ENCODE measurements at regions not wholly inside any gene's neighbourhood (a gene's known extent, or its start where the extent isn't known, plus 50 kb on each side); places are given as distances from the start of the nearest gene placed in this dataset.

- no peaks in the 10 kb centered on the region for H3K9me3 ChIP-seq (ENCODE audit: control insufficient read depth, insufficient read depth, low read length)
- H3K9ac ChIP-seq (ENCODE audit: low read depth, low read length), result no peak overlapping the region
- no peaks in the 10 kb centered on the region for H3K27me3 ChIP-seq (ENCODE audit: control insufficient read depth, insufficient read depth, low read length)
- H3K4me1 ChIP-seq (ENCODE audit: control insufficient read depth, insufficient read depth, low read length), result no peaks in the 10 kb centered on the region
- H3K36me3 ChIP-seq (ENCODE audit: control insufficient read depth, insufficient read depth, low read length), result no peaks in the 10 kb centered on the region
- H3K4me3 ChIP-seq (ENCODE audit: low read depth, low read length), result no peak overlapping the region
Observed at GRCh38 chr2:215505044-215505786, 69.3 kb upstream of the FN1 start.

GRCh38 chr2:215504547-215504946 lies 68.7 kb upstream of the FN1 start:
- H3K9ac ChIP-seq (ENCODE audit: low read depth, low read length), result no peak overlapping the region
- H3K36me3 ChIP-seq (ENCODE audit: control insufficient read depth, insufficient read depth, low read length), result no peaks in the 10 kb centered on the region
- H3K4me3 ChIP-seq (ENCODE audit: low read depth, low read length), result no peak overlapping the region
- no peaks in the 10 kb centered on the region for H3K9me3 ChIP-seq (ENCODE audit: control insufficient read depth, insufficient read depth, low read length)
- no peaks in the 10 kb centered on the region for H3K4me1 ChIP-seq (ENCODE audit: control insufficient read depth, insufficient read depth, low read length)
- no peaks in the 10 kb centered on the region for H3K27me3 ChIP-seq (ENCODE audit: control insufficient read depth, insufficient read depth, low read length)

- H3K4me1 ChIP-seq (ENCODE audit: control insufficient read depth, insufficient read depth, low read length), result no peaks in the 10 kb centered on the region
- no peaks in the 10 kb centered on the region for H3K9me3 ChIP-seq (ENCODE audit: control insufficient read depth, insufficient read depth, low read length)
- no peaks in the 10 kb centered on the region for H3K36me3 ChIP-seq (ENCODE audit: control insufficient read depth, insufficient read depth, low read length)
Observed at GRCh38 chr2:215503381-215503780, 67.5 kb upstream of the FN1 start.

GRCh38 chr2:215500466-215500865 lies 64.6 kb upstream of the FN1 start:
- Histone ChIP-seq H3K9ac (ENCODE audit: low read depth, low read length) (no peak overlapping the region), H3K4me1 (ENCODE audit: control insufficient read depth, insufficient read depth, low read length) (no peaks in the 10 kb centered on the region), H3K9me3 (ENCODE audit: control insufficient read depth, insufficient read depth, low read length) (no peaks in the 10 kb centered on the region), H3K4me3 (ENCODE audit: low read depth, low read length) (no peak overlapping the region), H3K27me3 (ENCODE audit: control insufficient read depth, insufficient read depth, low read length) (no peaks in the 10 kb centered on the region), H3K36me3 (ENCODE audit: control insufficient read depth, insufficient read depth, low read length) (no peaks in the 10 kb centered on the region)

More at GRCh38 chr2:215503381-215503780, 67.5 kb upstream of the FN1 start:
- H3K27me3 ChIP-seq (ENCODE audit: control insufficient read depth, insufficient read depth, low read length), result no peaks in the 10 kb centered on the region
- no peak overlapping the region for H3K9ac ChIP-seq (ENCODE audit: low read depth, low read length)
- no peak overlapping the region for H3K4me3 ChIP-seq (ENCODE audit: low read depth, low read length)

- Histone ChIP-seq H3K9me3 (ENCODE audit: control insufficient read depth, insufficient read depth, low read length) (no peaks in the 10 kb centered on the region), H3K27me3 (ENCODE audit: control insufficient read depth, insufficient read depth, low read length) (no peaks in the 10 kb centered on the region), H3K4me3 (ENCODE audit: low read depth, low read length) (no peak overlapping the region), H3K4me1 (ENCODE audit: control insufficient read depth, insufficient read depth, low read length) (no peaks in the 10 kb centered on the region), H3K9ac (ENCODE audit: low read depth, low read length) (no peak overlapping the region), H3K36me3 (ENCODE audit: control insufficient read depth, insufficient read depth, low read length) (no peaks in the 10 kb centered on the region)
Observed at GRCh38 chr2:215499331-215499730, 63.5 kb upstream of the FN1 start.

- Histone ChIP-seq H3K4me3 (ENCODE audit: low read depth, low read length) (no peak overlapping the region), H3K9ac (ENCODE audit: low read depth, low read length) (no peak overlapping the region), H3K27me3 (ENCODE audit: control insufficient read depth, insufficient read depth, low read length) (no peaks in the 10 kb centered on the region), H3K36me3 (ENCODE audit: control insufficient read depth, insufficient read depth, low read length) (no peaks in the 10 kb centered on the region), H3K4me1 (ENCODE audit: control insufficient read depth, insufficient read depth, low read length) (no peaks in the 10 kb centered on the region), H3K9me3 (ENCODE audit: control insufficient read depth, insufficient read depth, low read length) (no peaks in the 10 kb centered on the region)
Observed at GRCh38 chr2:215498431-215498830, 62.6 kb upstream of the FN1 start.

- H3K36me3 ChIP-seq (ENCODE audit: control insufficient read depth, insufficient read depth, low read length), result no peaks in the 10 kb centered on the region
- H3K27me3 ChIP-seq (ENCODE audit: control insufficient read depth, insufficient read depth, low read length), result no peaks in the 10 kb centered on the region
- no peaks in the 10 kb centered on the region for H3K4me1 ChIP-seq (ENCODE audit: control insufficient read depth, insufficient read depth, low read length)
- no peak overlapping the region for H3K9ac ChIP-seq (ENCODE audit: low read depth, low read length)
- H3K4me3 ChIP-seq (ENCODE audit: low read depth, low read length), result no peak overlapping the region
- no peaks in the 10 kb centered on the region for H3K9me3 ChIP-seq (ENCODE audit: control insufficient read depth, insufficient read depth, low read length)
Observed at GRCh38 chr2:215493376-215493775, 57.5 kb upstream of the FN1 start.

GRCh38 chr2:215489288-215489848 lies 53.5 kb upstream of the FN1 start:
- Histone ChIP-seq H3K27me3 (ENCODE audit: control insufficient read depth, insufficient read depth, low read length) (no peaks in the 10 kb centered on the region), H3K36me3 (ENCODE audit: control insufficient read depth, insufficient read depth, low read length) (no peaks in the 10 kb centered on the region), H3K9me3 (ENCODE audit: control insufficient read depth, insufficient read depth, low read length) (no peaks in the 10 kb centered on the region), H3K4me3 (ENCODE audit: low read depth, low read length) (no peak overlapping the region), H3K4me1 (ENCODE audit: control insufficient read depth, insufficient read depth, low read length) (no peaks in the 10 kb centered on the region), H3K9ac (ENCODE audit: low read depth, low read length) (no peak overlapping the region)

GRCh38 chr2:215487002-215487372 lies 51.1 kb upstream of the FN1 start:
- H3K27me3 ChIP-seq (ENCODE audit: control insufficient read depth, insufficient read depth, low read length), result no peaks in the 10 kb centered on the region
- no peaks in the 10 kb centered on the region for H3K4me1 ChIP-seq (ENCODE audit: control insufficient read depth, insufficient read depth, low read length)
- no peaks in the 10 kb centered on the region for H3K9me3 ChIP-seq (ENCODE audit: control insufficient read depth, insufficient read depth, low read length)
- H3K36me3 ChIP-seq (ENCODE audit: control insufficient read depth, insufficient read depth, low read length), result no peaks in the 10 kb centered on the region
- no peak overlapping the region for H3K9ac ChIP-seq (ENCODE audit: low read depth, low read length)
- H3K4me3 ChIP-seq (ENCODE audit: low read depth, low read length), result no peak overlapping the region

GRCh38 chr2:215486291-215487001 lies 50.6 kb upstream of the FN1 start:
- H3K27me3 ChIP-seq (ENCODE audit: control insufficient read depth, insufficient read depth, low read length), result no peaks in the 10 kb centered on the region
- no peaks in the 10 kb centered on the region for H3K36me3 ChIP-seq (ENCODE audit: control insufficient read depth, insufficient read depth, low read length)
- no peak overlapping the region for H3K4me3 ChIP-seq (ENCODE audit: low read depth, low read length)
- H3K4me1 ChIP-seq (ENCODE audit: control insufficient read depth, insufficient read depth, low read length), result no peaks in the 10 kb centered on the region
- no peak overlapping the region for H3K9ac ChIP-seq (ENCODE audit: low read depth, low read length)
- no peaks in the 10 kb centered on the region for H3K9me3 ChIP-seq (ENCODE audit: control insufficient read depth, insufficient read depth, low read length)

Measured in iPS-15b (cell line).